Mesothelial cell of epicardium (in vitro differentiated cells): ENCODE measurements at regions not wholly inside any gene's neighbourhood (a gene's known extent, or its start where the extent isn't known, plus 50 kb on each side); places are given as distances from the start of the nearest gene placed in this dataset.

Experiments used
- DNase-seq, 2 experiments: peaks; one replicate each; pipeline ENCODE4 v3.0.0; 2021; ENCODE audit warnings: low spot score in 2 of 2; ENCODE audit not compliant: unreplicated experiment in 2 of 2
- H3K27ac Mint-ChIP-seq: 2 replicates; pipeline ENCODE4 v1.8.0; 2021; ENCODE audit warnings: mixed read lengths
- H3K27me3 Mint-ChIP-seq: 2 replicates; pipeline ENCODE4 v1.8.0; 2021; ENCODE audit warnings: low read depth, mixed read lengths
- H3K36me3 Mint-ChIP-seq: 2 replicates; pipeline ENCODE4 v1.8.0; 2021; ENCODE audit warnings: mixed read lengths
- H3K4me1 Mint-ChIP-seq: 2 replicates; pipeline ENCODE4 v1.8.0; 2021; ENCODE audit warnings: mixed read lengths
- H3K4me3 Mint-ChIP-seq: 2 replicates; pipeline ENCODE4 v1.8.0; 2021; ENCODE audit warnings: mild to moderate bottlenecking, moderate library complexity, mixed read lengths
- H3K9me3 Mint-ChIP-seq: 2 replicates; pipeline ENCODE4 v1.8.0; 2021; ENCODE audit warnings: mixed read lengths
- TF ChIP-seq, protein P1 (sequence below): fragments of 200-600 bp; sonication (generic); IDR thresholded peaks from one replicate; pipeline ENCODE4 v1.5.0; 2021; ENCODE audit warnings: antibody characterized with exemption; ENCODE audit not compliant: unreplicated experiment

- no peaks in the 10 kb centered on the region for H3K36me3 Mint-ChIP-seq
- TF ChIP-seq, protein P1, sequence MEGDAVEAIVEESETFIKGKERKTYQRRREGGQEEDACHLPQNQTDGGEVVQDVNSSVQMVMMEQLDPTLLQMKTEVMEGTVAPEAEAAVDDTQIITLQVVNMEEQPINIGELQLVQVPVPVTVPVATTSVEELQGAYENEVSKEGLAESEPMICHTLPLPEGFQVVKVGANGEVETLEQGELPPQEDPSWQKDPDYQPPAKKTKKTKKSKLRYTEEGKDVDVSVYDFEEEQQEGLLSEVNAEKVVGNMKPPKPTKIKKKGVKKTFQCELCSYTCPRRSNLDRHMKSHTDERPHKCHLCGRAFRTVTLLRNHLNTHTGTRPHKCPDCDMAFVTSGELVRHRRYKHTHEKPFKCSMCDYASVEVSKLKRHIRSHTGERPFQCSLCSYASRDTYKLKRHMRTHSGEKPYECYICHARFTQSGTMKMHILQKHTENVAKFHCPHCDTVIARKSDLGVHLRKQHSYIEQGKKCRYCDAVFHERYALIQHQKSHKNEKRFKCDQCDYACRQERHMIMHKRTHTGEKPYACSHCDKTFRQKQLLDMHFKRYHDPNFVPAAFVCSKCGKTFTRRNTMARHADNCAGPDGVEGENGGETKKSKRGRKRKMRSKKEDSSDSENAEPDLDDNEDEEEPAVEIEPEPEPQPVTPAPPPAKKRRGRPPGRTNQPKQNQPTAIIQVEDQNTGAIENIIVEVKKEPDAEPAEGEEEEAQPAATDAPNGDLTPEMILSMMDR = no peak
- no peaks in the 10 kb centered on the region for H3K4me1 Mint-ChIP-seq
- peaks cover 9% of the 10 kb centered on the region for H3K9me3 Mint-ChIP-seq
- peaks cover 34% of the 10 kb centered on the region for H3K27me3 Mint-ChIP-seq
- H3K4me3 Mint-ChIP-seq = no peak overlapping the region
- H3K27ac Mint-ChIP-seq = no peak overlapping the region
- DNase-seq = no peak
Observed at GRCh38 chr15:31732726-31733125, 297.6 kb upstream of the CHRNA7 start.

- no peak overlapping the region for H3K4me3 Mint-ChIP-seq
- no peak for DNase-seq
Observed at GRCh38 chr15:31733424-31733823, 296.9 kb upstream of the CHRNA7 start.

GRCh38 chr15:31740203-31740602, 290.1 kb upstream of the CHRNA7 start:
- no peaks in the 10 kb centered on the region for H3K4me1 Mint-ChIP-seq
- H3K27ac Mint-ChIP-seq = peak overlapping the region; percentile 53
- peaks cover 13% of the 10 kb centered on the region for H3K27me3 Mint-ChIP-seq
- H3K36me3 Mint-ChIP-seq = no peaks in the 10 kb centered on the region
- TF ChIP-seq, protein P1 = no peak
- no peak for DNase-seq
- H3K4me3 Mint-ChIP-seq = no peak overlapping the region
- H3K9me3 Mint-ChIP-seq = peaks cover 28% of the 10 kb centered on the region

More at GRCh38 chr15:31733424-31733823, 296.9 kb upstream of the CHRNA7 start:
- no peaks in the 10 kb centered on the region for H3K4me1 Mint-ChIP-seq
- H3K9me3 Mint-ChIP-seq = peaks cover 9% of the 10 kb centered on the region
- TF ChIP-seq, protein P1 = no peak
- no peak overlapping the region for H3K27ac Mint-ChIP-seq
- H3K36me3 Mint-ChIP-seq = no peaks in the 10 kb centered on the region
- H3K27me3 Mint-ChIP-seq = peaks cover 33% of the 10 kb centered on the region

DNA sequence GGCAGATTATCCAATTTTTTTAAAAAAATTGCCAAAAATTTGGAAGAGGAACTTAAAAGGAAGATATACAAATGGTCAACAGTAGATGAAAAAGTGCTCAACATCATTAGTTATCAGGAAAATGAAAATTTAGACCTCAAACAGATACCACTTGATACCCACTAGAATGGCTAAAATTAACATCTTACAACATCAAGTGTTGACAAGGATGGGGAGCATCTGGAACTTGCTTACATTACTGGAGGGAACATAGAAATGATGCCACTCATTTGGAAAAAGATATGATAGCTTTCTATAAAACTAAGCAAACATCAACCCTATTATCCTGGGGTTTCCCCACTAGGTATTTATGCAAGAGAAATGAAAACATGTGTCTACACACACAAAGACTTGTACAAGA, 284.5 kb upstream of the CHRNA7 start:
- Mint-ChIP-seq H3K27me3 (peaks cover 6% of the 10 kb centered on the region), H3K9me3 (peaks cover 37% of the 10 kb centered on the region), H3K4me1 (no peaks in the 10 kb centered on the region), H3K27ac (no peak overlapping the region), H3K36me3 (no peaks in the 10 kb centered on the region), H3K4me3 (no peak overlapping the region)
- TF ChIP-seq, protein P1 = no peak
- DNase-seq = no peak

DNA sequence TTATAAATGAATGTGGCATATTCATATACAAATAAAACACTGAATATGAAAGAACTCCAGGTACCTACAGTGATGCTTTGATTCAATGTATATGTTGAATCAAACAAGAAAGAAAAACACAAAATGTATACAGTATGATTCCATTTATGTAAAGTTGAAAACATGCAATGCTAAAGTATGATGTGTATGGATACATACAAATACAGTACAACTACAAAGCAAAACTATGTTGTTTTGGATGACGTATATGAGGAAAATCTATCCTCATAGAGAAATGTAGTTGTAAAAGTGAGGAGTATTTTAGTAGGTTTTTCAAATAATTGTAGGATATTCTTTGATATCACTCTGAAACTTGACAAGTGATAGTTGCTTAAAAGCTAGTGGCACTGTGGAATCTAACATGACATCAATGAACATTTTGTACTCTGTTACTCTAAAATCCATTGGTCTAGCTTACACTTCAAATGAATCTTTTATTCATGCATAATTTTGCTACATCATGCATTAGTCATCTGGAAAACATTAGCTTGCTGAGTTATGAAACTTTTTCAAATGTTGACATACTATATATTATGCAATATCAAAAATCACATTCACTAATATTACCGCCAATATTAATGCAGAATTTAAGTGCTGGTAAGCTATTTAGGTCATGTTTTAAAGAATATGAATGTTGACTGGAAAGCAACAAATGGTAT, 278.1 kb upstream of the CHRNA7 start:
- TF ChIP-seq, protein P1 = no peak
- H3K36me3 Mint-ChIP-seq = no peaks in the 10 kb centered on the region
- peaks cover 18% of the 10 kb centered on the region for H3K27me3 Mint-ChIP-seq
- no peak overlapping the region for H3K27ac Mint-ChIP-seq
- peaks cover 6% of the 10 kb centered on the region for H3K9me3 Mint-ChIP-seq
- H3K4me3 Mint-ChIP-seq = no peak overlapping the region
- DNase-seq = no peak
- no peaks in the 10 kb centered on the region for H3K4me1 Mint-ChIP-seq

- H3K36me3 Mint-ChIP-seq = no peaks in the 10 kb centered on the region
Observed at GRCh38 chr15:31752905-31753304, 277.4 kb upstream of the CHRNA7 start.

More at GRCh38 chr15:31752905-31753304, 277.4 kb upstream of the CHRNA7 start:
- H3K27ac Mint-ChIP-seq = no peak overlapping the region
- no peak overlapping the region for H3K4me3 Mint-ChIP-seq
- H3K4me1 Mint-ChIP-seq = no peaks in the 10 kb centered on the region
- TF ChIP-seq, protein P1 = no peak
- peaks cover 6% of the 10 kb centered on the region for H3K9me3 Mint-ChIP-seq
- no peak for DNase-seq
- peaks cover 18% of the 10 kb centered on the region for H3K27me3 Mint-ChIP-seq
